ACHN (cell line): ENCODE measurements at regions not wholly inside any gene's neighbourhood (a gene's known extent, or its start where the extent isn't known, plus 50 kb on each side); places are given as distances from the start of the nearest gene placed in this dataset.

ENCODE experiments used
- DNase-seq: peaks from one replicate; pipeline ENCODE4 v3.0.0-alpha.2; 2015
- in situ Hi-C: cut with HindIII; loops from 2 replicates; pipeline ENCODE4 v1.10.0; 2017; ENCODE audit warnings: low sequenced_read_pairs, low pct_ligation_motif_present, low pct_unique_long_range_greater_than_20kb

DNA sequence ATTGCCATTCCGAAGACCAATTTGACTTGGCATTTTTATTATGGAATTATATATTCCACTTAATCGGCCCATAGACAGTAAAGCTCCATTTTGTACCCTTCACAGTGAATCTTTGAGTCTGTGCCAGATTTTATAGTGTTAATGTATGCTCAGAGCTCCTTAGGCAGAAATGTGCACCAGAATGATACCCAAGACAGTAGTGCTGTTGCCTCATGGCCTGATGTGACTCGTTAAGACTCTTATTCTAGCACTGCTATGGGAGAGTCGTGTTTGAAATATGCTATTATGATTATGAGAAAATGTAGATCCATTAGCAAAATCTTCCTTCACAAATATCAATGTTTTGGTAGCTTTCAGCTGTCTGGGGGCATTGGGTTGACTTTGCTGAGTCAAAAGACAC lies 209.8 kb upstream of the RAG2 start:
- no peak for DNase-seq
- in situ Hi-C loops: no loop called here

DNA sequence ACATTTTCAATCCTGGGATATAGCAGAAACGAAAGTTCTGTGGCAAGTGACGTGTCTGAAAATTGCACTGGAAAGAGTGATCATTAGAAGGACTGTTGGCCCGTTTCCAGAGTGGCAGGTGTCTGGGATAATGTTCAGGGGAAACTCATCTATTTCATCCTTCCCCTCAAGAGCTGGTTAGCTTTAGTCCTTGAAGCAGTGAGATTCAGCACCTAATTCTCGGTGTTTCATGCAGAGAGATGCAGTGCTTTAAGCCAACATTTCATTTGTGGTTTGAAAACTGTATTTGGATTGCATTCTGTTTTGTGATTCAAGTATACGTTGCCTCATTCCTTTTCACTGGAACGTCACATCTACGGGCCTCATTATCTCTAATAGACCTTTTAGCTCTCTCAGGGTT lies 205.0 kb upstream of the RAG2 start:
- no peak for DNase-seq
- in situ Hi-C loops: no loop called here

- no peak for DNase-seq
- in situ Hi-C loops: no loop called here
Observed at GRCh38 chr11:36792996-36793914, 195.2 kb upstream of the RAG2 start.

DNA sequence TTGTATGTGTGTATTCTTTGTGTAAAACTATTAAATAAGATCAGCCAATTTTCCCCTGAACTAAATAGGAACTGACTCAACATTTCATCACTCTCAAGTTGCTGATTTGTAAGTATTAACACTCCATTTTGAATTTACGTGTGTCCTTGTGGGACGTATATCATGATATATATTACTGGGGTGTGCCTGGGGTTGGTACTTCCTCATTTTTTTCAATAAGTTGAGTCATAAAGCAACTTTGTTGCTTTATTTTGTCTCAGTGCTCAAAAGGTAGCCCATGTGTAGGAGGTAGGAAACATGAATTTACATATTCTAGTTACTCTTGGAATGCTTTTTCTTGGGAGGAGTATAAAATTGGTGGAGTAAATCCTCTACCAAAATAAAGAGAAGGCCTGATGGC lies 193.9 kb upstream of the RAG2 start:
- in situ Hi-C loops: no loop called here
- DNase-seq: no peak

DNA sequence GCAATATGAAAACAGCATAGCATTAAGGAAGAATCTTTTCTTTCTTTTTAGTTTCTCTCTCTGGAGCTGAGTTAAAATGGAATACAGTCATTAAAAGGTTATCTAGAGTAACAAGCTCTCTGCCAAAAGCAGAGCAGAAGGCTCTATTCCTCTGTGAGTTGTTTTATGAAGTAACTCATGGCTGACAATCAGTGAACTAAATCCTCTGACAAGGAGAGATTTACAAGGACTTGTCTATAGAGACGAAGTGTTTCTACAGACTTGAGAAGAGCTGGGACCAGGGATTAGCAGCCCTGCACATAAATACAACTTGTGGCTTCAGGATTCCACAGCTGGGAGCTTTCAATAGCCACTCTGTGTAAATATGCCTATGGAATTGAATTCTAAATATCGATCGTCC lies 192.5 kb upstream of the RAG2 start:
- no peak for DNase-seq
- in situ Hi-C loops: no loop called here

GRCh38 chr11:36783808-36784207 lies 185.8 kb upstream of the RAG2 start:
- DNase-seq: no peak
- in situ Hi-C loops: no loop called here

DNA sequence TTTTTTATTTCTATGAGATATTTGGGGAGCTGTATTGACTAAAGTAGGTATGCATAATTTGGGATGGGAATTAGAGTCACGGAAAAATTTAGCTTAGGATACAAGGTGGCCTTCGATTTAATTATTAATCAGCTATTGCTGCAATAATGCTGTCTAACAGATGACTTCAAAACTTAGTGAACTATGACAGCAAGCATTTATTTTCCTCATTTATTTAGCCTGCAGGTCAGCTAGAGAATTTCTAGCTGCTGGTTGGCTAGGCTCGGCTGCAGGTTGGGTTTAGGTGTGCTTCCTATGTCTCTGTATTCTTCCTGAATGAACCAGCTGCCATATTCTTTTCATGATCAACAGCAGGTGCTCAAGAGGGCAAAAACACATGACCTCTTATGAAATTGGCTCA lies 181.8 kb upstream of the RAG2 start:
- in situ Hi-C loops: no loop called here
- no peak for DNase-seq

DNA sequence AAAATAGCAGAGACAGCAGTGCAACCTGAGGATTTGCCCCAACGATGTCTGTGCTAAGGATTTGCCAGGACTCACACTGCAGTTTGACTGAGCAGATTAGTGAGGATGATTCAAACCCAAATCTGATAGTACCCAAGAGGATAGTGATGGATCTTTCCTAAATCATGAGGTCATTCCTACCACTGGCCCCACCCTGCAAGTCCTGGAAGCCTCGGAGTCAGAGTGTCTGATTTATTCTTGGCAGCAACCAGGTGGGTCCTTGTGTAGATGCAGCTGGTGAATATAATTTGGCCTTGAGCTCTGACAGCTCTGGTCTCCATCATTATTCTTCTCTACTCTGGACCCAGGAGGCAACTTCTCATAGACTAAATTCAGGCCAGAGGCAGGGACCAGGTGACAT lies 179.3 kb upstream of the RAG2 start:
- in situ Hi-C loops: no loop called here
- DNase-seq: no peak

GRCh38 chr11:36775756-36776155 lies 177.7 kb upstream of the RAG2 start:
- in situ Hi-C loops: no loop called here
- DNase-seq: no peak

DNA sequence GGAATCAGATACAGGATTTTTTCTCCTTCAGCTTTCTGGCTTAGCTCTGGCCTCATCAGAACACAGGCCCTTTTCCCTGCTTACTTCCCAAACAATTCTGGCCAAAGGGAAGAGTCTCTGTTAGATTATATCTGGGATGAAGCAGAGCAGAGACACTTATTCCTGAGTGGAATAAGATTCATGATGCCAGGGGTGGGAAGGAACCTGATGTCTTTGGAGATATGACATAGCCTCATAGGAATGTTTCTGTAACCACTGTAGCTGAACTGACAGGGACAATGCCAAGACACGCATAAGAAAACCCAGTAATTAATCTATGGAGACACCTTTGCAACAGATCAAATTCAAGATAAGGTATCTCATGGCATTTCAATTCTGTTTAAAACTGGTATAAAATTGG lies 177.1 kb upstream of the RAG2 start:
- in situ Hi-C loops: no loop called here
- DNase-seq: no peak

GRCh38 chr11:36774603-36775002 lies 176.6 kb upstream of the RAG2 start:
- no peak for DNase-seq
- in situ Hi-C loops: no loop called here

DNA sequence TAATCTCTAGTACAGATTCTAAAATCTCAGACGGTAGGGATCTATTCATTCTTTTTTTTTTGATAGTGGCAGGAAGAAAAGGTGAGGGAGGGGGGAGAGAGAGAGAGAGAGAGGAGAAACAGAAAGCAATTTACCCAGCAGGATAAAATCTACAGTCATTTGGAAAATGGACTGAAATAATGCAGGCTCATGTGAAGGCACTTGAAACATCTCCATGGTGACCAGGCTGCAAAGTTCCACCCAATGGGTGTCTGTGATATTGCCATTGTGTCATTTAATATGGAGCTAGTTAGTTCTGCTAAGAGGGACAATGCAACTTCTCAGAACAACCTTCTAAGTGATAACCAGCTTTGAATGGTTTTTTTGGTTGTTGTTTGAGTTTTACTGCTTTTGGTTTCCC lies 165.2 kb upstream of the RAG2 start:
- DNase-seq: no peak
- in situ Hi-C loops: no loop called here

DNA sequence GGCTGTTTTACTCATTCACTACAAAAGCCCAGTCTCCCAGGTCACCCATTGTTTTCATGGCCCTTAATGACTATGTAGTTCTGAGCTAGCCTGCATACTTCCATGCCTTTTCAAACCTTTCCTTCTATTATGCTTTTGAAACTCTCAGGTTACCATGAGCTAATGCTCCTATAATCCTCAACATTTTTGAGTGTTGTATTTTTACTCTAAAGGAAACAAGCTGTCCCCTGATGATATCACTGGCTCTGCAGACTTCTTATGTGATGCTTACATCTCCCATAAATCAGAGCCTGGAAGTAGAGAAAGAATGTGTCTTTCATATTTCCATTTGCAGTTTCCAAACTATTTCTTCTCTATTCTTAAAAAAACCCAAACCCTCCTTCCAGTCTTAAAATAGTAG lies 159.0 kb upstream of the RAG2 start:
- in situ Hi-C loops: no loop called here
- DNase-seq: no peak

- in situ Hi-C loops: no loop called here
Observed at GRCh38 chr11:36753960-36754359, 155.9 kb upstream of the RAG2 start.

GRCh38 chr11:36751996-36752395 lies 154.0 kb upstream of the RAG2 start:
- in situ Hi-C loops: no loop called here
- no peak for DNase-seq

More at GRCh38 chr11:36753960-36754359, 155.9 kb upstream of the RAG2 start:
- DNase-seq: no peak

DNA sequence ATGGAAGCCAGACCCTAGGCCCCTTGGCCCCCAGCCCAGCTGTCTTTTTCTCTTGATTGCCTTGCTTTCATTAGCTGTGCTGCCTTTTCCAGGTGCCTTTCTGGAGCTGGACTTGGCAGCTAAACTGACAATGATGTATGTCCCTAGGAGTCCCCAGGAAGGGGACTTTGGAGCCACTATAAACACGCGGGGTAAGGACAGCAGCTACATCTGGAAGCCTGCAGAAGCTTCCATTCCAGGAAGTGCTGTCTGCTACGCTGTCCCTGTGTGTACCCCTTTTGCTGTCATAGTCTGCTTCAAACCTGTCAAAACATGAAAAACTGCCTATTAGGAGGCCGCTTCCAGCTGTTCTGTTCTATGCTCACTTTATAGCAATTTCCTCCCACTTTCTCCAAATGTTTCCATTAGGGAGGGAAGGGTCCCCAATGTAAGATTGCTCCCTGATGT lies 153.3 kb upstream of the RAG2 start:
- no peak for DNase-seq
- in situ Hi-C loops: no loop called here

- in situ Hi-C loops: no loop called here
- DNase-seq: no peak
Observed at GRCh38 chr11:36750349-36750748, 152.3 kb upstream of the RAG2 start.

DNA sequence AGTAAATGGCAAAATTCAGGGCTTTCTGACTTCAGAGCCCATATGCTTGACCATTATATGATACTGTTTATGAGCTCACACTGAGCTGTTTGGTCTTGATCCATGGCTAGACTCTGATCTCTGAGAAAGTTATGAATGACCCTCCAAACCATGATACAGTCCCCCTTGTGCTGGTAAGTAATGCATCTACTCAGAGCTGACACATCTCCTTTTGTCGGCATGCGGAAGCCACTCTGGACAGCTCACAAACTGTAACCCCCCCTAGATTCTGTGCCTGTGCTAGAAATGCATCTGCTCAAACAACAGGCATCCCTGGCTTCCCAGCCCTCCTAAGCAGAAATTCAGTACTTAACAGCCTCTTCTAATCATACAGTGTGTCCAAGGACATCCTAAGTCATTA lies 150.8 kb upstream of the RAG2 start:
- in situ Hi-C loops: no loop called here
- no peak for DNase-seq

- DNase-seq: peak; percentile 85
- in situ Hi-C loops: no loop called here
Observed at GRCh38 chr11:36746886-36747710, 149.1 kb upstream of the RAG2 start.
